Activated CD4-positive, alpha-beta T cell treated with anti-CD3 and anti-CD28 coated beads, Interleukin-2, amount 10 ng/mL, durations not matched to agents 24 days and 14 days (primary cell): ENCODE measurements at regions not wholly inside any gene's neighbourhood (a gene's known extent, or its start where the extent isn't known, plus 50 kb on each side); places are given as distances from the start of the nearest gene placed in this dataset.

Source experiments
- DNase-seq: peaks from one replicate; pipeline ENCODE4 v3.0.0; 2022
- H3K27ac Mint-ChIP-seq: one replicate; pipeline ENCODE4 v1.8.0; 2022; ENCODE audit warnings: mild to moderate bottlenecking, mixed read lengths
- H3K27me3 Mint-ChIP-seq: one replicate; pipeline ENCODE4 v1.8.0; 2022; ENCODE audit warnings: mixed read lengths
- H3K36me3 Mint-ChIP-seq: one replicate; pipeline ENCODE4 v1.8.0; 2022; ENCODE audit warnings: low read depth, mild to moderate bottlenecking, mixed read lengths
- H3K4me1 Mint-ChIP-seq: one replicate; pipeline ENCODE4 v1.8.0; 2021; ENCODE audit warnings: mixed read lengths
- H3K4me3 Mint-ChIP-seq: one replicate; pipeline ENCODE4 v1.8.0; 2022; ENCODE audit warnings: mild to moderate bottlenecking, moderate library complexity, mixed read lengths
- H3K9me3 Mint-ChIP-seq: one replicate; pipeline ENCODE4 v1.8.0; 2021; ENCODE audit warnings: mixed read lengths
- intact Hi-C: fragments of 100-400 bp; cut with micrococcal nuclease; formaldehyde crosslinking; loops from one replicate; pipeline ENCODE4 v1.15.1; 2023

DNA sequence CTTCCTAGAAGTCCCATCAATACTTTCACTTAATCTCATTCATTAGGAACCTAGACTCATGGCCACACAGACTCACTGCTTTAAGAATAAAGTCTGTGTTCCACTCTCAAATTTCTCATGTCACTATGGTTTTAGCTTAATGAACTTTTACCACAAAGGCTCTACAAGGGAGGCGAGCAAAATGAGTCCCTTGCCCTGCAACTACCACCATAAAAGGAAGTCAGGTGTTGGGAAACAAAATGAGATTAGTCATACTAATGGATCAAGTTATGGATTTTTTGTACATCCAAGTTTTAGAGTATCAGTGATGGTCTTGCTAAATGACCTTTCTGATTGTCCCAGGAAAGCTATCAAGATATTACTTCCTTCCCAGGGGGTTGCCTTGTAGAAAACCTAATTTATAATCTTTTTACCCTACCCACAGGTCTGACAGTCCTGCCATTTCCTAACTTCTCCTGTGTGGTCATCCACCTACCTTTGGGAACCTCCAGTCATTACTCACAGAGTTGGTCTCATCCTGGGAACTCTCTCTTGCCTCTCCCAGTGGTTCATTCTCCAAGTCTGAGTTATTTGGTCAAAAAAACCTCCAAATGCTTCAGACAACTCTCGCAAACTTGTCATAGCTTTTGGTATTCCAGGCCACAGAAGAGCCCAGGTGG, 51.8 kb upstream of the SLC16A1 start:
- DNase-seq: no peak
- peaks cover 11% of the 10 kb centered on the region for H3K36me3 Mint-ChIP-seq
- no peaks in the 10 kb centered on the region for H3K4me1 Mint-ChIP-seq
- H3K4me3 Mint-ChIP-seq: no peak overlapping the region
- no peaks in the 10 kb centered on the region for H3K9me3 Mint-ChIP-seq
- intact Hi-C loops: no loop called here
- no peak overlapping the region for H3K27ac Mint-ChIP-seq
- H3K27me3 Mint-ChIP-seq: no peaks in the 10 kb centered on the region

GRCh38 chr1:113008365-113008714, 52.3 kb upstream of the SLC16A1 start:
- H3K4me1 Mint-ChIP-seq: no peaks in the 10 kb centered on the region
- no peaks in the 10 kb centered on the region for H3K27me3 Mint-ChIP-seq
- intact Hi-C loops: no loop called here
- DNase-seq: no peak
- no peaks in the 10 kb centered on the region for H3K9me3 Mint-ChIP-seq
- H3K4me3 Mint-ChIP-seq: no peak overlapping the region
- H3K36me3 Mint-ChIP-seq: peaks cover 11% of the 10 kb centered on the region
- no peak overlapping the region for H3K27ac Mint-ChIP-seq

GRCh38 chr1:113012149-113012548, 56.2 kb upstream of the SLC16A1 start:
- no peak overlapping the region for H3K4me3 Mint-ChIP-seq
- H3K36me3 Mint-ChIP-seq: peaks cover 8% of the 10 kb centered on the region
- intact Hi-C loops: no loop called here
- H3K27me3 Mint-ChIP-seq: no peaks in the 10 kb centered on the region
- no peak for DNase-seq
- H3K27ac Mint-ChIP-seq: no peak overlapping the region
- no peaks in the 10 kb centered on the region for H3K4me1 Mint-ChIP-seq
- H3K9me3 Mint-ChIP-seq: no peaks in the 10 kb centered on the region

GRCh38 chr1:113013823-113014222, 57.8 kb upstream of the SLC16A1 start:
- intact Hi-C loops: loop anchor here (2.0 kb wide), 1 partner anchor 17 kb away; no protein-coding TSS in a partner anchor
- Mint-ChIP-seq H3K4me1 (no peaks in the 10 kb centered on the region), H3K36me3 (peaks cover 2% of the 10 kb centered on the region), H3K27me3 (no peaks in the 10 kb centered on the region), H3K4me3 (no peak overlapping the region), H3K27ac (no peak overlapping the region), H3K9me3 (no peaks in the 10 kb centered on the region)
- DNase-seq: no peak

DNA sequence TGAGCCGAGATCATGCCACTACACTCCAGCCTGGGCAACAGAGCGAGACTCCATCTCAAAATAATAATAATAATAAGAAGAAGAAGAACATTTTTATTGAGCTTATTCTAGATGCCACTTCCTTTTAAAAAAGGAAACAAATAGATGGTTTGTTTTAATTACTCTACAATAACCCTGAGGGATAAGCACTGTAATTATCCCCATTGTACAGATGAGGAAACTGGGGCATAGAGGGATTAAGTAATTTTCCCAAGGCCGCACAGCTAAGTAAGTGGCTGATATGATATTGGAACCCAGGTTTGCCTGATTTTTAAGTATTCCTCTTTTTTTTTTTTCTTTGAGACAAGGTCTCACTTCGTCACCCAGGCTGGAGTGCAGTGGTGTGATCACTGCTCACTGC, 58.5 kb upstream of the LRIG2 start:
- peaks cover 2% of the 10 kb centered on the region for H3K36me3 Mint-ChIP-seq
- no peak overlapping the region for H3K27ac Mint-ChIP-seq
- no peak overlapping the region for H3K4me3 Mint-ChIP-seq
- no peaks in the 10 kb centered on the region for H3K27me3 Mint-ChIP-seq
- DNase-seq: no peak
- H3K9me3 Mint-ChIP-seq: no peaks in the 10 kb centered on the region
- H3K4me1 Mint-ChIP-seq: no peaks in the 10 kb centered on the region
- intact Hi-C loops: loop anchor here (2.0 kb wide), 1 partner anchor 16 kb away; no protein-coding TSS in a partner anchor

GRCh38 chr1:113018911-113019310, 54.1 kb upstream of the LRIG2 start:
- Mint-ChIP-seq H3K4me1 (no peaks in the 10 kb centered on the region), H3K4me3 (no peak overlapping the region), H3K27ac (no peak overlapping the region), H3K9me3 (no peaks in the 10 kb centered on the region), H3K27me3 (no peaks in the 10 kb centered on the region), H3K36me3 (no peaks in the 10 kb centered on the region)
- intact Hi-C loops: no loop called here
- DNase-seq: no peak

DNA sequence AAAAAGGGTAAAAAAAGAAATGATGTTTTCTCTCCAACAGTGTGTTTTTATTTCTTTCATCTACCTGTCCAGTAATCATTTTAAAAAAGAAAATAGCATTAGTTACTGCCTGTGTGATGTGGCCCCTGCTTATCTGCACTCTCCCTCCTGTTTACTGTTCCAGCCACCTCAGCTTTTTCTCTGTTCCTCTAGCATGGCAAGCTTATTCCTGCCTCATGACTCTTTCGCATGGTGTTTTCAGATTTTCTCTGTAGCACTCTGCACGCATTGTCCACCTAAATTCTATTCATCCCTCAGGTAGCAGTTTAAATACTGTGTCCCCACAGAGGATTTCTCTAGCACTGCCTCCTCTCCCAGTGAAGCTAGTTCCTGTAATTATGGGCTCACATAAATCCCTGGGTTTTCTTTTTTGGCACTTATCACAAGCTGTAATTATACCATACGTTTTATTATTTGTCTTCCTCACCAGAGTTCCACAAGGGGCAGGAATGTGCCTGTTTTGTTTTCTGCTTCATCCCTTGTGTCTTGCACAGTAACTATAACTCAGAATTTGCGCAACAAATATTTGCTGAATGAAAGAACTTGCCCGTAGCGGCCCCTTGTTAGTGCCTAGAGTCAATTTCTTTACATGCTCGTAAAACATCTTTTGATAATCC, 51.4 kb upstream of the LRIG2 start:
- no peaks in the 10 kb centered on the region for H3K27me3 Mint-ChIP-seq
- H3K27ac Mint-ChIP-seq: no peak overlapping the region
- no peaks in the 10 kb centered on the region for H3K4me1 Mint-ChIP-seq
- no peaks in the 10 kb centered on the region for H3K9me3 Mint-ChIP-seq
- intact Hi-C loops: no loop called here
- H3K36me3 Mint-ChIP-seq: peaks cover 5% of the 10 kb centered on the region
- H3K4me3 Mint-ChIP-seq: no peak overlapping the region
- DNase-seq: no peak
